Stomach (tissue), 8 donors: ENCODE measurements at regions not wholly inside any gene's neighbourhood (a gene's known extent, or its start where the extent isn't known, plus 50 kb on each side); places are given as distances from the start of the nearest gene placed in this dataset.

Experiments used
- DNase-seq, 2 donors: peaks; one replicate each; pipeline versions ENCODE4 v3.0.0 to v3.0.0-alpha.2; 2013 to 2019
- H3K27ac ChIP-seq, 5 donors: fragments of 200-600 bp in 4 of 5; sonication (generic) in 4 of 5; one replicate each; pipeline ENCODE4 v1.5.1; 2013 to 2019; ENCODE audit warnings: mild to moderate bottlenecking in 1 of 5, moderate library complexity in 1 of 5
- H3K27me3 ChIP-seq, 3 donors: fragments of 200-600 bp; sonication (generic); one replicate each; pipeline ENCODE4 v1.5.1; 2017 to 2019; ENCODE audit warnings: mixed run types in 1 of 3
- H3K36me3 ChIP-seq, 4 donors: fragments of 200-600 bp; sonication (generic); 1 replicate in 3 of 4; 2 replicates in 1 of 4; pipeline ENCODE4 v1.5.1; 2016 to 2019
- H3K4me1 ChIP-seq, 4 donors: fragments of 200-600 bp; sonication (generic); one replicate each; pipeline ENCODE4 v1.5.1; 2016 to 2019
- H3K4me3 ChIP-seq, 4 donors: fragments of 200-600 bp; sonication (generic) in 3 of 4; one replicate each; pipeline ENCODE4 v1.5.1; 2016 to 2019; ENCODE audit warnings: mild to moderate bottlenecking in 1 of 4
- H3K9me3 ChIP-seq, 4 donors: fragments of 200-600 bp; sonication (generic); one replicate each; pipeline ENCODE4 v1.5.1; 2016 to 2019
- EP300 ChIP-seq: sonication (generic); formaldehyde crosslinking; IDR thresholded peaks from one replicate; pipeline ENCODE4 v1.6.1; 2017; ENCODE audit warnings: antibody characterized with exemption
- POLR2A ChIP-seq, 4 donors: fragments of 450-650 bp; IDR thresholded peaks; one replicate each; pipeline ENCODE4 v1.6.1; 2016; ENCODE audit warnings: antibody characterized with exemption in 4 of 4, control low read depth in 2 of 4, mild to moderate bottlenecking in 1 of 4, moderate library complexity in 1 of 4
- POLR2AphosphoS5 ChIP-seq, 3 donors: sonication (generic); formaldehyde crosslinking; IDR thresholded peaks; one replicate each; pipeline ENCODE4 v1.6.1; 2016; ENCODE audit warnings: antibody characterized with exemption in 3 of 3
- WGBS, 5 donors: extraction: QIAGEN DNeasy Blood & Tissue Kit in 3 of 5; methylation state at CpG; one replicate each; pipeline versions ENCODE4 v1.1.5 to v1.1.7; 2013 to 2018; 5-methylcytosine and 5-hydroxymethylcytosine counted together
- intact Hi-C: fragments of 100-400 bp; cut with DNase I; formaldehyde crosslinking; loops from one replicate; pipeline ENCODE4 v1.15.1; 2023; ENCODE audit warnings: low total_unique reads
- TF ChIP-seq, protein P1 (sequence below), 7 experiments: fragments of 450-650 bp in 4 of 7; fragments of 200-600 bp in 3 of 7; sonication (generic) in 3 of 7; IDR thresholded peaks; one replicate each; pipeline ENCODE4 v1.5.1; 2016 to 2019; ENCODE audit warnings: antibody characterized with exemption in 7 of 7, control low read depth in 2 of 7, mild to moderate bottlenecking in 1 of 7
- donor health status: healthy with polysubstance abuse.
- donor health status: Bipolar disorder and iron deficiency.
- donor health status: healthy.

- H3K4me1 ChIP-seq, result no peaks in the 10 kb centered on the region
Measured at GRCh38 chr7:88688222-88688621, 71.3 kb upstream of the ZNF804B start.

GRCh38 chr7:88686468-88687229, 72.9 kb upstream of the ZNF804B start:
- Histone ChIP-seq H3K4me3 (no peak overlapping the region), H3K4me1 (no peaks in the 10 kb centered on the region), H3K9me3 (peaks cover 0 to 6% (median 0%) of the 10 kb centered on the region in 4 donors), H3K27ac (no peak overlapping the region), H3K27me3 (no peaks in the 10 kb centered on the region), H3K36me3 (no peaks in the 10 kb centered on the region)
- WGBS, 5 donors, result 92 to 97% (median 95%) methylated on average over 18 to 30 of the region's 30 CpGs
- intact Hi-C loops, result no loop called here
- TF ChIP-seq POLR2A (IDR thresholded peaks at IDR 0.05), result no peak
- TF ChIP-seq, protein P1, sequence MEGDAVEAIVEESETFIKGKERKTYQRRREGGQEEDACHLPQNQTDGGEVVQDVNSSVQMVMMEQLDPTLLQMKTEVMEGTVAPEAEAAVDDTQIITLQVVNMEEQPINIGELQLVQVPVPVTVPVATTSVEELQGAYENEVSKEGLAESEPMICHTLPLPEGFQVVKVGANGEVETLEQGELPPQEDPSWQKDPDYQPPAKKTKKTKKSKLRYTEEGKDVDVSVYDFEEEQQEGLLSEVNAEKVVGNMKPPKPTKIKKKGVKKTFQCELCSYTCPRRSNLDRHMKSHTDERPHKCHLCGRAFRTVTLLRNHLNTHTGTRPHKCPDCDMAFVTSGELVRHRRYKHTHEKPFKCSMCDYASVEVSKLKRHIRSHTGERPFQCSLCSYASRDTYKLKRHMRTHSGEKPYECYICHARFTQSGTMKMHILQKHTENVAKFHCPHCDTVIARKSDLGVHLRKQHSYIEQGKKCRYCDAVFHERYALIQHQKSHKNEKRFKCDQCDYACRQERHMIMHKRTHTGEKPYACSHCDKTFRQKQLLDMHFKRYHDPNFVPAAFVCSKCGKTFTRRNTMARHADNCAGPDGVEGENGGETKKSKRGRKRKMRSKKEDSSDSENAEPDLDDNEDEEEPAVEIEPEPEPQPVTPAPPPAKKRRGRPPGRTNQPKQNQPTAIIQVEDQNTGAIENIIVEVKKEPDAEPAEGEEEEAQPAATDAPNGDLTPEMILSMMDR (IDR thresholded peaks at IDR 0.05), result no peak
- TF ChIP-seq EP300, result no peak
- no peak for TF ChIP-seq POLR2AphosphoS5 (IDR thresholded peaks at IDR 0.05)
- no peak for DNase-seq

More at GRCh38 chr7:88688222-88688621, 71.3 kb upstream of the ZNF804B start:
- DNase-seq, result no peak
- TF ChIP-seq, protein P1 (IDR thresholded peaks at IDR 0.05), result no peak
- TF ChIP-seq EP300 (no peak), POLR2AphosphoS5 (IDR thresholded peaks at IDR 0.05) (no peak), POLR2A (IDR thresholded peaks at IDR 0.05) (no peak)
- Histone ChIP-seq H3K27me3 (no peaks in the 10 kb centered on the region), H3K27ac (no peak overlapping the region), H3K9me3 (peaks cover 0 to 6% (median 0%) of the 10 kb centered on the region in 4 donors), H3K36me3 (no peaks in the 10 kb centered on the region), H3K4me3 (no peak overlapping the region)
- WGBS, 5 donors, result 94 to 100% (median 96%) methylated on average over 1 of the region's 1 CpG
- intact Hi-C loops, result no loop called here

DNA sequence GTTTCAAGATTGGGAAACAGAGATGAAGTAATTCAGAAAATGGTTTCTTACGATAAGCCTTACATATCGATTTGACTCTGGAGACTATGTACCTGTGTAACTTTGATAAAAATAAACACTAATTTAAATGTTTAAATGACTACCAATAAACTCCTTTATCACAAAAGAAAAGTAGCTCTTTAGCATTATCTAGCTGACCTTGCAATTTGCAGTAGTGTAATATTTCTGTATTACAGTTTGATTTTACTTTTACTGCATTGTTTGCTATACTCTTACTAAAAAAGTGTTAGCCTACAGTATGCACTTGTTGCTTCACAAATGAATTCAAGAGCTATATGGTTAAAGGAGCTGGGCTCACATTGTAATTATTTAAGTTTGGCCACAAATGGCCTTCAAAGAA, 77.8 kb upstream of the ZNF804B start:
- intact Hi-C loops, result no loop called here
- H3K4me3 ChIP-seq, result no peak overlapping the region
- no peak for DNase-seq
- H3K36me3 ChIP-seq, result no peaks in the 10 kb centered on the region
- no peaks in the 10 kb centered on the region for H3K4me1 ChIP-seq
- WGBS, 5 donors, result 34 to 63% (median 44%) methylated on average over 2 of the region's 2 CpGs
- no peaks in the 10 kb centered on the region for H3K27me3 ChIP-seq
- peaks cover 0 to 5% (median 0%) of the 10 kb centered on the region in 4 donors for H3K9me3 ChIP-seq
- TF ChIP-seq, protein P1 (IDR thresholded peaks at IDR 0.05), result no peak
- TF ChIP-seq POLR2A (IDR thresholded peaks at IDR 0.05) (no peak), EP300 (no peak), POLR2AphosphoS5 (IDR thresholded peaks at IDR 0.05) (no peak)
- no peak overlapping the region for H3K27ac ChIP-seq

DNA sequence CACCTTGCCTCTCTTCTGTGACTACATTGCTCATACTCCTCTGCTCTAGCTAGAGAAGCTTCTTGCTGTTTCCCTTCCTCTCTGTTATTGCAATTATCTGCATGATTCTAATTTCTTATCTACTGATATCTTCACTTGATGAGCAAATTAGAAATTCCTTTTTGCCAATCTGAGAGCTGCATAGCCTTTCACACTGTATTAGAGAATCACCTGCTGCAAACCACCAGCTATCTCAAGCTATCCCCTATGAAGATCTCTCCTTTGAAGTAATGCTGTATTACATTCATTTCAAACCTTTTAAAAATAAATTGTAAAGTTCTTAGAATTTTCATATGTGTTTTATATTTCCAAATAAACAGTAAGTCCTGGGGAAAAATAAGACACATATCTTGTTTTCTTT, 89.0 kb upstream of the ZNF804B start:
- Histone ChIP-seq H3K27ac (no peak overlapping the region), H3K9me3 (no peaks in the 10 kb centered on the region), H3K4me1 (no peaks in the 10 kb centered on the region), H3K4me3 (no peak overlapping the region), H3K27me3 (no peaks in the 10 kb centered on the region), H3K36me3 (no peaks in the 10 kb centered on the region)
- DNase-seq, result no peak
- TF ChIP-seq, protein P1 (IDR thresholded peaks at IDR 0.05), result no peak
- no peak for TF ChIP-seq EP300
- no peak for TF ChIP-seq POLR2A (IDR thresholded peaks at IDR 0.05)
- TF ChIP-seq POLR2AphosphoS5 (IDR thresholded peaks at IDR 0.05), result no peak
- intact Hi-C loops, result no loop called here
